NCI-H82 treated with DMSO at 0.1 percent for 48 hours (cell line): ENCODE measurements at regions not wholly inside any gene's neighbourhood (a gene's known extent, or its start where the extent isn't known, plus 50 kb on each side); places are given as distances from the start of the nearest gene placed in this dataset.
A peak's percentile ranks its signal among the peaks of the same experiment; 100 is the strongest.

Source experiments
- DNase-seq: peaks from one replicate; lab custom pipeline; 2025; ENCODE audit not compliant: unreplicated experiment; lab: John Stamatoyannopoulos, UW

- DNase-seq, result no peak
Observed at GRCh38 chr5:30103052-30103451, 1090.4 kb upstream of the CDH6 start.

- no peak for DNase-seq
Observed at GRCh38 chr5:30102185-30102584, 1091.3 kb upstream of the CDH6 start.

- no peak for DNase-seq
Observed at GRCh38 chr5:30100929-30101328, 1092.6 kb upstream of the CDH6 start.

GRCh38 chr5:30100148-30100713 is 1093.3 kb upstream of the CDH6 start:
- peak; percentile 10 for DNase-seq

GRCh38 chr5:30099634-30100033 is 1093.9 kb upstream of the CDH6 start:
- no peak for DNase-seq

- DNase-seq, result no peak
Observed at GRCh38 chr5:30098940-30099339, 1094.5 kb upstream of the CDH6 start.

- no peak for DNase-seq
Observed at GRCh38 chr5:30092548-30092947, 1100.9 kb upstream of the CDH6 start.

- no peak for DNase-seq
Observed at GRCh38 chr5:30069441-30070263, 1123.8 kb upstream of the CDH6 start.

GRCh38 chr5:30063503-30063902 is 1130.0 kb upstream of the CDH6 start:
- no peak for DNase-seq

- DNase-seq, result no peak
Observed at GRCh38 chr5:30051976-30052375, 1141.5 kb upstream of the CDH6 start.

- no peak for DNase-seq
Observed at GRCh38 chr5:30050056-30050815, 1143.2 kb upstream of the CDH6 start.

GRCh38 chr5:30042677-30043076 is 1150.8 kb upstream of the CDH6 start:
- DNase-seq, result no peak

GRCh38 chr5:30041831-30042385 is 1151.6 kb upstream of the CDH6 start:
- no peak for DNase-seq

GRCh38 chr5:30041291-30041690 is 1152.2 kb upstream of the CDH6 start:
- no peak for DNase-seq

GRCh38 chr5:30040488-30041118 is 1152.9 kb upstream of the CDH6 start:
- peak; percentile 22 for DNase-seq

GRCh38 chr5:30039379-30039778 is 1154.1 kb upstream of the CDH6 start:
- no peak for DNase-seq

GRCh38 chr5:30034870-30035269 is 1158.6 kb upstream of the CDH6 start:
- no peak for DNase-seq

- no peak for DNase-seq
Observed at GRCh38 chr5:30030101-30030500, 1163.4 kb upstream of the CDH6 start.

- no peak for DNase-seq
Observed at GRCh38 chr5:30001826-30002225, 1191.7 kb upstream of the CDH6 start.

GRCh38 chr5:30000231-30000630 is 1193.3 kb upstream of the CDH6 start:
- no peak for DNase-seq

- DNase-seq, result no peak
Observed at GRCh38 chr5:29995154-29995553, 1198.3 kb upstream of the CDH6 start.
